Inferior parietal cortex (tissue), 1 donor: ENCODE measurements at regions not wholly inside any gene's neighbourhood (a gene's known extent, or its start where the extent isn't known, plus 50 kb on each side); places are given as distances from the start of the nearest gene placed in this dataset.

ENCODE experiments used
- DNase-seq: peaks from one replicate; pipeline ENCODE4 v3.0.0-alpha.2; 2016; ENCODE audit errors: extremely low spot score

DNA sequence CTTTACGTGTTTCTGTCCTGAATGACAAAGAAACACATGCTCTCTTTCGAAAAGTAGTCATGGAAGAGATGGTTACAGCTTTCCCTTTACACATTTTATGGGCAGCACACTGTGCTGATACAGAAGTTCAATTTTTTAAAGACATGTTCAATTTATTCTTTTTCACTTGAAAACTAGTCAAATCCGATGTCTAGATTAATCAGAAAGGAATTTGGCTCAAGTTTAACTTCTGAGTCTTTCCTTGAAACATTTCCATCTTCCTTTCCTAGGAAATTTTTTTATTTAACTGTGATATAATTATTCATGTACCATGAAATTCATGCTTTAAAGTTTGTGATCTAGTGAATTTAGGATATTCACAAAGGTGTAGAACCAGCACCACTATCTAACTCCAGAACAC is 360.1 kb downstream of the TNS3 start:
- no peak for DNase-seq

- no peak for DNase-seq
Measured at GRCh38 chr7:47218378-47219176, 363.3 kb downstream of the TNS3 start.

- no peak for DNase-seq
Measured at GRCh38 chr7:47217570-47218360, 364.1 kb downstream of the TNS3 start.

DNA sequence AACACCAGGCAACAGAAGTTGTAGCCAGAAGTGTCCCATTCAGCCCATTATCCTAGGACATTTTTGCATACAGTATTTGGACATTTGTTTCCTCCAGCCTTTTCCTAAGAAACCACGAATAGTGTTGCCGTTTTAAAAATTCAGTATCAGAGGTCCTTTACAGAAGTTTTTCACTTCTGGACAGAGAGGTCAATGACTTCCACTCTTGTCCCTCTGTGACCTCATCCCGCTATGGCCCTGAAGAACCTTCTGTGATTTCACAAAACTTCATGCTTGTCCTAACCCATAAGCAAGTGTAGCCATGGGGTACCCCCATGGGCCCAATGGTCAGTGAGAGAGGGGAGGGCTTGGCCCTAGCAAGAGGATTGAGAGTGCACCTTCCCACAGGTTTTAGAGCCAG is 364.8 kb downstream of the TNS3 start:
- no peak for DNase-seq

DNA sequence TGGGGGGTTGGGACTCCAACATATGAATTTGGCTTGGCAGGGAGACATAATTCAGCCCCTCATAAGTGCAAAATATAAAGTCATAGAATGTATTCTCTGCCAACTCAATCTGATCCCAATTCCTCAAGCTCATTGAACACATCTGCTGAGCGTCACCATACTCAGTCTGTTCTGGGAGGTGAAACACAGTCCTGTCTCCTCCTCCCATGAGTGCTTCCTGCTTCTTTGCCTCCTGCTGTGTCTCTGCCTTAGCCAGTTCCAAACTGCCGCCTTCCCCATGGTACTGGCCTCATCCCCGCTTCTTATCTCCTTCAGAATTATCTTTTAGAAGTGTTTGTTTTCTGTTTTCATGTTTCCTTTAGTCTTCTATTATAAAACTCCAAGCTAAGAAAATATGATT is 365.5 kb downstream of the TNS3 start:
- no peak for DNase-seq

DNA sequence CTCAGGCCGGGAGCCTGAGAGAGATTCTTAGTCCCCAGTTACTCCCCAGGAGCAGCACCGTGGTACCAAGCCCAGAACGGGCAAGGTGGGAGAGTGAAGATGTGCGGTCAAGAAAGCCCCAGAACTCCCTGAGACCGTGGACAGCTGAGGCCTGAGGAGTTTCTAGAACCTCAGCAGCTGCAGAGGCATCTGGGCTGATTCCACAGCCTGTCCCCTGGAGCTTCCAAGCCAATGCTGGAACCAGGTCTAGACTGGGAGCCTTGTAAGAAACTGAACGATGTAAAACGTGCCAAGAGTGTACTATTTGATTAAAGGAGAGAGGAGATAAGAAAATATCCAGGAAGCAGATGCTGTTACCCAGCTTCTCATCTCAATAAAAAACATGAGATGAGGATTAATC is 366.3 kb downstream of the TNS3 start:
- no peak for DNase-seq

DNA sequence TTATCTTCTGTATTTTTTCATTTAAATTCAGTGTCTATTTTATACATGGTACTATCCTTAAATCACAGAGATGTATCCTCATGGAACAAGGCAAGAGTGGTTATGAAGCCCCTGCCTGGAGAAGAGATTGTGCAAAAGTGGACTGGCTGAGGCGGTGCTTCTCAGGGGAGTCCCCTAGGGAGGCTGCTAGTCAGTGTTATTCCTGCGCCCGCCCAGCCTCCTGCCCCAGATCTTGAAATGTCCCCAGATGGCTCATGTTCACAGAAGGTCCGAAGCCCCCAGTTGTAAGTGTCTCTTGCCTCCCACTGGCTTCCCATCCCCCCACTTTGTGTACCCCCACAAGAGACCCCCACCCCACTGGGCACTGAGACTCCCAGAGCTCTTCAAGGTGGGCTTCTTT is 366.9 kb downstream of the TNS3 start:
- no peak for DNase-seq

GRCh38 chr7:47213276-47213675 is 368.6 kb downstream of the TNS3 start:
- DNase-seq = no peak

GRCh38 chr7:47211519-47211973 is 370.4 kb downstream of the TNS3 start:
- DNase-seq = no peak

DNA sequence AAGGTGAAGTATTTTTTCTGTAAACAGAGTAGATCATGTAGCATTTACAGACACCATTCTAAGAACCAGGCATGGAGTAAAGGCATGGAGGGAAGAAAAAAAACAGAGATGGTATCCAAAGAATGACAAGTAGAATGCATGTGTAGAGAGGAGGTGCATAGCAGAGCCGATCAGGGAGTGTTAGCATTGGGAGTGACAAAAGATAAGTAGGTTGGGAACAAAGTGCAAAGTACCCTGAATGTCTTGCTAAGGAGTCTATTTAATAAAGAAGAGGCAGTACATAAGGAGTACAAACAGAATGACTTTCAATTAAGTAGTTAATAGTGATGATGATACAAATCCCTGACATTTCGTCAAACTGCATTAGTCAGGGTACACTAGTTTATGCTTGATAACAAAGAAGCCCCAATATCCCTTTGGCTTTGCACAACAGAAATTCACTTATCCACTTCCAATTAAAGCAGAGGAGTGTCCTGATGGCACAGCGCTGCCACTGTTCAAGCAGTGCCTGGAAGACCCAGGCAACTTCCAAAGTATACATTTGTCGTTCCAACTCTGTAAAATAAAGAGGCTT is 371.5 kb downstream of the TNS3 start:
- DNase-seq = no peak

DNA sequence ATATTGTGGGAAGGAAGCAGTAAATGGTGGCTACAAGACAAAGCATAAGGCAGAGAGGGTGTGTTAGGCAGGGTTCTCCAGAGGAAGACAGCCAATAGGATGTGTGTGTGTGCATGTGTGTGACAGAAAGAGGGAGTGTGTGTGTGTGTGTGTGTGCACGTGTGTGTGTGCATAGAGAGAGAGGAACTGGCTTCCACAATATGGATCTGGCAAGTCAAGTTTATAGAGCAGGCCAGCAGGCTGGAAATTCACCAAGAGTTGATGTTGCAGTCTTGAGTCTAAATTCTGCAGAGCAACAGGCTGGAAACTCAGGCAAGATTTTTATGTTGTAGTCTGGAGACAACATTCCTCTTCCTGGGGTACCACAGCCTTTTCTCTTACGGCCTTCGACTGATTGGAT is 374.0 kb downstream of the TNS3 start:
- no peak for DNase-seq

DNA sequence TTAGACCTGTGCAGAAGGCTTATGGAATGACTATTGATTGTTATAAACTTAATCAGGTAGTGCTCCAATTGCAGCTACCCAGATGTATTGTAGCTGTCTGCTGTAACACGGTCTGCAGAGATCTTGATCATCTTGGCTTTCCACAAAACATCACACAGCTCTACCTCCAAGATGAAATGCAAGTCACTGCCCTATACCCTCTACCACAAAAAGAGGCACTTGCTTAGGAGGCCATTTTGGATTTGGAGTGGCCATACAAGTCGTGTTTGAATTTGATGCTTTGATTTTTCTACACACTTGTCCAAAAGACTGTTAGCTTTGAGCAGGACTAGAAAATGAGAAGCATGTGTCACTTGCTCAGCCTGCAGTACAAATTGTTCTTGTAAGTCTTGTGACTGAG is 377.2 kb downstream of the TNS3 start:
- no peak for DNase-seq

GRCh38 chr7:47202146-47202783 is 379.6 kb downstream of the TNS3 start:
- DNase-seq = no peak

DNA sequence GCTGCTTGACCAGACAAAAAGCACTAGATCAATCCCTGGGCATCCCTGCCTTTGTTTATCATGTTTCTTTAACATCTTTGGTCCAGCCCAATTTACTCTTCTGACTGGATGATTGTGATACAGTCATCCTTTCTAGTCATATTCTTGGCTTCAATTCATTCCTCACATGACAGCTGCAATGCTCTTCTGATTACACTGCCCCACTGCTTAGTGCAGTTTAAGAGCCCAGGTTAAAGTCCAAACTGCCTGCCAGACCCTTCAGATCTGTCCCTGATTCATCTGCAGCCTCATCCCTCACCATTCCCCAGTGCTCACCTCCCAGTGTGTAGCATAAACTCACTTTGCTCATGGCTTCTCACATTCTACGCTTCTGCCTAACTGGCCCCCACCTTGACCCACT is 383.8 kb downstream of the TNS3 start:
- DNase-seq = no peak

- DNase-seq = peak; percentile 59
Measured at GRCh38 chr7:47197486-47197885, 384.4 kb downstream of the TNS3 start.

DNA sequence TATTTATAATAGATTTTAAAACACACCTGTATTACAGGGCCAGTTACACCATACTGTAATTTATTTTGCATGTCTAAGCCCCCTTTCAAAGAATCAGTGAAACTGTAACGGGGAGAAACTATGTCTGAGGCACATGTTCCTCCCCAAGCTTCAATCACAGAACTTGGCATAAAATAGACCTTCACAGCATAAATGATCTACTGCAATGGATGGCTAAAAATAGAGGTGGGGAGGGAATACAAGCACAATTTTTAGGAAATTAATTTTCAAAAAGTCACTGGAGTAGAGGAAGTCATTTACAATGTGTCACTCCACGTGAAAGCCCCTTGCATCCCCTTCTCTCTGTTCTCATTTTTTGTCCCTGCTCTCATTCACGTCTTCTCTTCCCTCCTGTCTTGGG is 385.2 kb downstream of the TNS3 start:
- DNase-seq = no peak

- DNase-seq = no peak
Measured at GRCh38 chr7:47196106-47196645, 385.7 kb downstream of the TNS3 start.

DNA sequence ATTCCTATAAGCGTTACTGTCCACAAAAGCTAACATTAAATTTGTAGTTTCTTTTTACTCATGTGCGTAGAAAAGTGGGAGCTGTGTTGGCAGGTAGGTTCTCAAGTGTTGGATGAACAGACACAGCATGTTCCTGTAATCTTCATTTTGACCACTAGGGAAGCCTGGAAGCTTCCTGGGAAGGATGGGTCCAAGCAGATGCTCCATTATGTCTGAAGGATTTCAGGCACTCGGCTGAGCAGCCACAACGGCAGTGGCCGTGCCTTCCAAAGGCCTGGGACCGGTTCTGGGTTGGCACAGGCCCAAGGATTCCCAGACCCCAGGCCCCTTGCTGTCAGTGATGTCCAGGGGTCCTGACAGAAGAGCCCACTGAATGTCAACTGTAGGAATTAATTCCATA is 386.3 kb downstream of the TNS3 start:
- no peak for DNase-seq

DNA sequence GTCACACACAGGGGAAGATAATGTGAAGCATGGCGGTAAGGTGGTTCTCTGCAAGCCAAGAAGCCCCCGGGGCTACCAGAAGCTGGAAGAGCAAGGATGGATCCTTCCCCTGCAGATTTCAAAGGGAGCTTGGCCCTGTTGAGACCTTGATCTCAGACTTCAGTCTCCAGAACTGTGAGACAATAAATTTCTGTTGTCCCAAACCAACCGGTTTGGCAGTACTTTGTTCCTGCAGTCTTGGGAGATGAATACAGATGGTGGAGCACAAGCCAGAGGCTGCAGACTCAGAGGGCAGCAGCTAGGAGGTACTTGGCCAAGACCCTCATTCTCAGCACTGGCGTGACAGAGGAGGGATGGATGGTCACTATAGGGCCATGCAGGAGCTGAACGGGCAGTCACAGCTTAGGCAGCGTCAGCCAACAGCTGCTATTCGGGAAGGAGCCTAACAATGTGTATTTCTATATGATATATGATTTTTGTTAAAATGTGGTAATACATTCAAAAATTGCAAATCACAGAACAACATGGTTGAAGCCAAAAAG is 387.3 kb downstream of the TNS3 start:
- DNase-seq = no peak

- no peak for DNase-seq
Measured at GRCh38 chr7:47192978-47193377, 388.9 kb downstream of the TNS3 start.

GRCh38 chr7:47191876-47192291 is 390.0 kb downstream of the TNS3 start:
- DNase-seq = no peak

GRCh38 chr7:47191316-47191715 is 390.6 kb downstream of the TNS3 start:
- DNase-seq = no peak
